ENCODE measurements at regions not wholly inside any gene's neighbourhood (a gene's known extent, or its start where the extent isn't known, plus 50 kb on each side); places are given as distances from the start of the nearest gene placed in this dataset.

GRCh38 chr7:142689439-142690120 is 59.7 kb upstream of the PRSS1 start:
- Histone ChIP-seq H3K4me3 (no peak overlapping the region), H3K9me3 (no peaks in the 10 kb centered on the region), H3K36me3 (ENCODE audit: low read depth, missing control alignments) (no peaks in the 10 kb centered on the region), H3K4me1 (no peaks in the 10 kb centered on the region), H3K27me3 (no peaks in the 10 kb centered on the region), H3K27ac (no peak overlapping the region)
- DNase-seq, result no peak
- TF ChIP-seq POLR2A (IDR thresholded peaks at IDR 0.05) (no peak), CTCF (IDR thresholded peaks at IDR 0.05) (no peak)
- intact Hi-C loops (cut with DNase I; ENCODE audit: low total_unique reads), result no loop called here
- WGBS, 2 donors, result 81 to 83% methylated on average over 3 of the region's 3 CpGs

GRCh38 chr7:142685877-142686508 is 63.3 kb upstream of the PRSS1 start:
- no peaks in the 10 kb centered on the region for H3K4me1 ChIP-seq
- intact Hi-C loops (cut with DNase I; ENCODE audit: low total_unique reads), result no loop called here
- H3K9me3 ChIP-seq, result no peaks in the 10 kb centered on the region
- TF ChIP-seq POLR2A (IDR thresholded peaks at IDR 0.05) (no peak), CTCF (IDR thresholded peaks at IDR 0.05) (no peak)
- H3K36me3 ChIP-seq (ENCODE audit: low read depth, missing control alignments), result no peaks in the 10 kb centered on the region
- WGBS, 2 donors, result 84 to 87% methylated on average over 2 of the region's 2 CpGs
- no peak overlapping the region for H3K4me3 ChIP-seq
- H3K27ac ChIP-seq, result no peak overlapping the region
- no peaks in the 10 kb centered on the region for H3K27me3 ChIP-seq
- DNase-seq, result no peak

- H3K36me3 ChIP-seq (ENCODE audit: low read depth, missing control alignments), result no peaks in the 10 kb centered on the region
- intact Hi-C loops (cut with DNase I; ENCODE audit: low total_unique reads), result no loop called here
- no peaks in the 10 kb centered on the region for H3K9me3 ChIP-seq
- 77 to 89% methylated on average over 3 of the region's 3 CpGs for WGBS, 2 donors
- H3K27ac ChIP-seq, result no peak overlapping the region
- H3K4me3 ChIP-seq, result no peak overlapping the region
- TF ChIP-seq POLR2A (IDR thresholded peaks at IDR 0.05), result no peak
- no peak for TF ChIP-seq CTCF (IDR thresholded peaks at IDR 0.05)
- H3K27me3 ChIP-seq, result no peaks in the 10 kb centered on the region
- H3K4me1 ChIP-seq, result no peaks in the 10 kb centered on the region
- no peak for DNase-seq
These were observed 67.8 kb upstream of the PRSS1 start for GRCh38 chr7:142681314-142682092.

GRCh38 chr7:142671506-142671905 is 77.8 kb upstream of the PRSS1 start:
- DNase-seq, result no peak
- TF ChIP-seq CTCF (IDR thresholded peaks at IDR 0.05) (no peak), POLR2A (IDR thresholded peaks at IDR 0.05) (no peak)
- H3K27me3 ChIP-seq, result no peaks in the 10 kb centered on the region
- intact Hi-C loops (cut with DNase I; ENCODE audit: low total_unique reads), result no loop called here
- no peaks in the 10 kb centered on the region for H3K9me3 ChIP-seq
- H3K27ac ChIP-seq, result no peak overlapping the region
- no peak overlapping the region for H3K4me3 ChIP-seq
- WGBS, 2 donors, result 79 to 86% methylated on average over 2 of the region's 2 CpGs
- H3K4me1 ChIP-seq, result no peaks in the 10 kb centered on the region
- H3K36me3 ChIP-seq (ENCODE audit: low read depth, missing control alignments), result no peaks in the 10 kb centered on the region

Data from testis (tissue), 2 donors.